ENCODE measurements at regions not wholly inside any gene's neighbourhood (a gene's known extent, or its start where the extent isn't known, plus 50 kb on each side); places are given as distances from the start of the nearest gene placed in this dataset.
"Not testable (repeated sequence)": the region's sequence is repeated elsewhere in the genome, so short reads cannot be mapped to it uniquely, and the experiment has no call there.

DNA sequence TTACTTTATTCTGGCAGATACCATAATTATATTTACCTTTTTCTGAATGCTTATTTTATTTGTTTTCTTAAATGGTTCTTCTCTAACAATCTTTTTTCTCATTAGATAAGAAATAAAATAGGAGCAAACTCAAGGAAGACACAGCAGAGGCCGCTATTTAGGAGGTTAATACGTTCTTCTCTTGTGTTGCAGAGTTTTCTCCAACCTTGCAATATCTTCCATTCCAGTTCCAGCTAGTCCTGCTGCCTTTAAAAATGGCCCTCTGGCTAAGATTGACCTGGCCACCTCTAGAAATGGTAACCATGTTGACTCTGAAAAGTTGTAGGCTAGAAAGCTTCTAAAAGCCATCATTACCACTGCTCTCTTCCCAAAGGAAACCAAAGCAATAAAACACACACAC is 718.8 kb downstream of the MAT2B start:
- TF ChIP-seq, protein P1, sequence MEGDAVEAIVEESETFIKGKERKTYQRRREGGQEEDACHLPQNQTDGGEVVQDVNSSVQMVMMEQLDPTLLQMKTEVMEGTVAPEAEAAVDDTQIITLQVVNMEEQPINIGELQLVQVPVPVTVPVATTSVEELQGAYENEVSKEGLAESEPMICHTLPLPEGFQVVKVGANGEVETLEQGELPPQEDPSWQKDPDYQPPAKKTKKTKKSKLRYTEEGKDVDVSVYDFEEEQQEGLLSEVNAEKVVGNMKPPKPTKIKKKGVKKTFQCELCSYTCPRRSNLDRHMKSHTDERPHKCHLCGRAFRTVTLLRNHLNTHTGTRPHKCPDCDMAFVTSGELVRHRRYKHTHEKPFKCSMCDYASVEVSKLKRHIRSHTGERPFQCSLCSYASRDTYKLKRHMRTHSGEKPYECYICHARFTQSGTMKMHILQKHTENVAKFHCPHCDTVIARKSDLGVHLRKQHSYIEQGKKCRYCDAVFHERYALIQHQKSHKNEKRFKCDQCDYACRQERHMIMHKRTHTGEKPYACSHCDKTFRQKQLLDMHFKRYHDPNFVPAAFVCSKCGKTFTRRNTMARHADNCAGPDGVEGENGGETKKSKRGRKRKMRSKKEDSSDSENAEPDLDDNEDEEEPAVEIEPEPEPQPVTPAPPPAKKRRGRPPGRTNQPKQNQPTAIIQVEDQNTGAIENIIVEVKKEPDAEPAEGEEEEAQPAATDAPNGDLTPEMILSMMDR (conservative IDR thresholded peaks at IDR 0.05), result no peak
- H3K27ac ChIP-seq, result no peak overlapping the region

DNA sequence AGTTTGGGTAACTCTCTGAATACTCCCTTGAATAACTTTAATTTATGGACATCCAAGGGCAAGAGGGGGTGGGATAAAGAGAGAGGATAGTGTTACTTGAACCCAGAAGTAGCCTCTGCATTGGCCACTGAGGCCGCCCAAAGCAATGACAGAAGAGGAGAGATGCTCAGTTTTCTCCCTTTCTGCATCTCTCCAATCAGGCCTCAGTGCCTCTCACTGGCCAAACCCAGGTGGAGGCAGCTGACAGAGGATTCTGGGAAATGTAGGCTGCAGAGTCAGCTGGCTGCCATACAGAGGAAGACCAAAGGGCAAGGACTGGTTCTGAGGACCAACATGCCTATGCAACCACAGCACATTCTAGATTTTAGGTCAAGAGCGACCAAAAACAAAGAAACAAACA is 719.4 kb downstream of the MAT2B start:
- H3K27ac ChIP-seq, result no peak overlapping the region
- TF ChIP-seq, protein P1 (conservative IDR thresholded peaks at IDR 0.05), result no peak

DNA sequence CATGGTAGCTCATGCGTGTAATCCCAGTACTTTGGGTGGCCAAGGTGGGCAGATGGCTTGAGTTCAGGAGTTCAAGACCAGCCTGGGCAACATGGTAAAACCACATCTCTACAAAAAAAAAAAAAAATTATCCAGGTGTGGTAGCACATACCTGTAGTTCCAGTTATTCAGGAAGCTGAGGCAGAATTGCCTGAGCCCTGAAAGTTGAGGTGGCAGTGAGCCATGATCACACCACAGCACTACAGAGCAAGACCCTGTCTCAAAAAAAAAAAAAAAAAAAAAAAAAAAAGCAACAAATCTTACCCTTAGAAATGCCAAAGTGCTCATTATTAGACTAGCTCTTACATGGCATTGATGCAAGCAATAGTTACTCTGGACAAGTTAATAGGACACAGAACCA is 724.9 kb downstream of the MAT2B start:
- TF ChIP-seq, protein P1 (conservative IDR thresholded peaks at IDR 0.05), result no peak
- no peak overlapping the region for H3K27ac ChIP-seq

DNA sequence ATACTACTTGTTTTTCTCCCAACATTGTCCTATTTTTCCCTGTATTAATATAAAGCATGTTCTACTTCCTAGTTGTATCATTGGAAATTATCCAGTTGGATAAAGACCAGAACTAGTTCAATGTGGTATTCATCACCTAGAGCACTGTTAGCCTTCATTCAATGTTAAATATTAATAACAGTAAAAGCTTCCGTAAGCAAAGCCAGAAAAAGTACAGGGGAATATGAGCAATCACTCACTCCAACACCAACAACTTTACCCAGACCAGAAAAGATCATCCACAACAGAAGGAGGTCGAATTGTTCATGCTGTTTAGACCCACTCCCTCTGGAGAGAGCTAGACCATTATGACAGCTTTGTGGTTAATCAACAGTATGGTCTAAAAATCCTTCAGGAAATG is 728.4 kb downstream of the MAT2B start:
- no peak overlapping the region for H3K27ac ChIP-seq
- TF ChIP-seq, protein P1 (conservative IDR thresholded peaks at IDR 0.05), result no peak

DNA sequence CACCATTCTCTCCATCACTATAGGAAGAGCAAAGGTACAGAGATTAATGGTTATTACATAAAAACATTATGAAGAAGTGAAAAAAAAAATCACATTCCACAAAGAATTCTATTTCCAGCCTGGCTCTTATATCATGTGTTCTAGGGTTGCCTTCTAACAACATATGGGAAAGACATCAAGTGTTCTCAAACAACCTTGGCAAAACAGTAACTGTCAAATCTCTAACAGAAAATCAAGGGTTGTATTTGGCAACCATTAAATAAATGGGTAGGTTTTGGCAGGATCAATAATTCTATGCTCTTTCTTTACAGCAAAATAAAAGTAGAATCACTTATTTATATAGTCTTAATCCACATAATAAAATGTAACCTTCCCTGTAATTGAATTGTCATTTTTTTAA is 728.9 kb downstream of the MAT2B start:
- TF ChIP-seq, protein P1 (conservative IDR thresholded peaks at IDR 0.05), result no peak
- no peak overlapping the region for H3K27ac ChIP-seq

DNA sequence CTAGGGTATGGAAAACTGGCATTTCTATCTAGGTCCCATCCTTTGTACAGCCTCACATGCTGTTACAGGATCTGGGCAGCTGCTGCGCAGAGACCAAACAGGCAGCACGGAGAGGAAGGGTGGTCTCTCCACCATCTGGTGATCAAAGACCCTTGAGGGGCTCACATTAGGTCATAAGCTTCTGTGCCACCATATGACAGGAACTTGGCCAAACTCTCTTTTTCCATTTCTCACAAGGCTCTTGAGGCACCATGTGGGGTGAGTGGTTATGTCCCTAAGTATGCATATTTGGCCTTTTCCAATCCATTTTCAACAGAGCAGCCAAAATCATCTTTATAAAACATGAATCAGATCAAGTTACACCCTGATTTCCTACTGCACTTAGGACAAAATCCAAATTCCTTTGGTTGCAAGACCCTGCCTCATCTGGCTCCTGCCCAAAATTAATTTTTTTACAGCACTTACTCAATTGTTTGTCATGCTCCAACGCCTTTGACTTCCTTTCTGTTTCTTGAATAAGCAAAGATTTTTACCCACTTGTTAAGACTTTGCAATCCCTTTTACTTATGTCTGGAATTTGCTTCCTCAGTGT is 730.0 kb downstream of the MAT2B start:
- H3K27ac ChIP-seq, result no peak overlapping the region
- TF ChIP-seq, protein P1 (conservative IDR thresholded peaks at IDR 0.05), result no peak

DNA sequence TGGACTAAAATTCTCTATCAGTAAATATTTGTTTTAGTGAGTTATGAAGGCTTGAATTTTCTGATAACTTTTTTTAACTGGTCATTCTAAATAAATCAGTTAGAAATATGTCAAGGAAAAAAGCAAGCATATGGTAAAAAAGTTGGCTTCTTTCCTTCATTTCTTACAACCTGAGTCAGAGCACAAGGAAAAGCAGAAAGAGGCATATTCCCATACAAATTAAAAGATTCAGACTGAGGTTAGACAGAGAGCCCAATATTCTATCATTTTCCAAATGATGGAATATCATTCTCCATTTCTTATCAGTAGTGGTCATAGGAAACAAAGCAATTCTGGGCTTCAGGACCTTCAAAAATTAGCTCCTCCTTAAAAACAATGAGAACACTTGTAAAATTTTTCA is 732.1 kb downstream of the MAT2B start:
- no peak overlapping the region for H3K27ac ChIP-seq
- TF ChIP-seq, protein P1 (conservative IDR thresholded peaks at IDR 0.05), result no peak

DNA sequence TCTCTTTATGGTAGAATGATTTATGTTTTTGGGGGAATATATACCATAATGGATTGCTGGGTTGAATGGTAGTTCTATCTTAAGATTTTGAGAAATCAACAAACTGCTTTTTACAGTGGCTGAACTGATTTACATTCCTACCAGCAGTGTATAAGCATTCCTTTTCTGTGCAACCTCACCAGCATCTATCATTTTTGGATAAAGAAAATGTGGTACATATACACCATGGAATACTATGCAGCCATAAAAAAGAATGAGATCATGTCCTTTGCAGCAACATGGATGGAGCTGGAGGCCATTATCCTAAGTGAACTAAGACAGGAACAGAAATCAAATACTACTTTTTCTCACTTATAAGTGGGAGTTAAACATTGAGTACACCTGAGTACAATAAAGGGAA is 746.4 kb downstream of the MAT2B start:
- not testable (repeated sequence) for H3K27ac ChIP-seq
